Left lung (tissue), 4 donors: ENCODE measurements at regions not wholly inside any gene's neighbourhood (a gene's known extent, or its start where the extent isn't known, plus 50 kb on each side); places are given as distances from the start of the nearest gene placed in this dataset.
A peak's percentile ranks its signal among the peaks of the same experiment; 100 is the strongest.

Experiments
- ATAC-seq: fragments of 200-7000 bp; cut with Tn5 transposase; one replicate; pipeline ENCODE4 v1.9.1; 2020; ENCODE audit warnings: moderate library complexity
- DNase-seq, 4 donors: peaks; one replicate each; pipeline ENCODE4 v3.0.0-alpha.2; 2013 to 2020
- H3K27ac ChIP-seq, 2 donors: fragments of 200-600 bp; sonication (generic) in 1 of 2; one replicate each; pipeline versions ENCODE4 v1.5.0 to v1.8.0; 2020 to 2021
- H3K27me3 ChIP-seq, 2 donors: fragments of 200-600 bp; sonication (generic) in 1 of 2; one replicate each; pipeline versions ENCODE4 v1.5.0 to v1.8.0; 2020 to 2021
- H3K36me3 ChIP-seq, 2 donors: fragments of 200-600 bp; sonication (generic) in 1 of 2; one replicate each; pipeline versions ENCODE4 v1.5.0 to v1.8.0; 2020 to 2021
- H3K4me1 ChIP-seq, 2 donors: fragments of 200-600 bp; one replicate each; pipeline ENCODE4 v1.8.0; 2021
- H3K4me3 ChIP-seq, 2 donors: fragments of 200-600 bp; sonication (generic) in 1 of 2; one replicate each; pipeline versions ENCODE4 v1.5.0 to v1.8.0; 2020 to 2021; ENCODE audit warnings: mild to moderate bottlenecking in 1 of 2
- H3K9me3 ChIP-seq, 2 donors: fragments of 200-600 bp; sonication (generic) in 1 of 2; one replicate each; pipeline versions ENCODE4 v1.5.0 to v1.8.0; 2020 to 2021
- intact Hi-C, 2 donors: fragments of 100-400 bp; cut with DNase I; formaldehyde crosslinking; loops; one replicate each; pipeline versions ENCODE4 v1.11.2 to v1.14.2; 2022
- TF ChIP-seq, protein P1 (sequence below), 2 donors: fragments of 200-600 bp; sonication (generic) in 1 of 2; IDR thresholded peaks; one replicate each; pipeline versions ENCODE4 v1.5.0 to v1.8.0; 2021; ENCODE audit warnings: antibody characterized with exemption in 2 of 2
- donor health status: DM: no; HTN: yes; CAD: no.
- donor health status: DM: no; HTN: no; CAD: no.

GRCh38 chr3:30549600-30549999 lies 56.8 kb upstream of the TGFBR2 start:
- intact Hi-C loops, result no loop called here
- Histone ChIP-seq H3K4me1 (no peaks in the 10 kb centered on the region), H3K9me3 (no peaks in the 10 kb centered on the region), H3K27me3 (no peaks in the 10 kb centered on the region), H3K4me3 (no peak overlapping the region), H3K36me3 (no peaks in the 10 kb centered on the region), H3K27ac (peak overlapping the region in 1 of 2 donors; percentile 33)
- TF ChIP-seq, protein P1, sequence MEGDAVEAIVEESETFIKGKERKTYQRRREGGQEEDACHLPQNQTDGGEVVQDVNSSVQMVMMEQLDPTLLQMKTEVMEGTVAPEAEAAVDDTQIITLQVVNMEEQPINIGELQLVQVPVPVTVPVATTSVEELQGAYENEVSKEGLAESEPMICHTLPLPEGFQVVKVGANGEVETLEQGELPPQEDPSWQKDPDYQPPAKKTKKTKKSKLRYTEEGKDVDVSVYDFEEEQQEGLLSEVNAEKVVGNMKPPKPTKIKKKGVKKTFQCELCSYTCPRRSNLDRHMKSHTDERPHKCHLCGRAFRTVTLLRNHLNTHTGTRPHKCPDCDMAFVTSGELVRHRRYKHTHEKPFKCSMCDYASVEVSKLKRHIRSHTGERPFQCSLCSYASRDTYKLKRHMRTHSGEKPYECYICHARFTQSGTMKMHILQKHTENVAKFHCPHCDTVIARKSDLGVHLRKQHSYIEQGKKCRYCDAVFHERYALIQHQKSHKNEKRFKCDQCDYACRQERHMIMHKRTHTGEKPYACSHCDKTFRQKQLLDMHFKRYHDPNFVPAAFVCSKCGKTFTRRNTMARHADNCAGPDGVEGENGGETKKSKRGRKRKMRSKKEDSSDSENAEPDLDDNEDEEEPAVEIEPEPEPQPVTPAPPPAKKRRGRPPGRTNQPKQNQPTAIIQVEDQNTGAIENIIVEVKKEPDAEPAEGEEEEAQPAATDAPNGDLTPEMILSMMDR (IDR thresholded peaks at IDR 0.05), result no peak
- DNase-seq, result no peak
- no peak for ATAC-seq

DNA sequence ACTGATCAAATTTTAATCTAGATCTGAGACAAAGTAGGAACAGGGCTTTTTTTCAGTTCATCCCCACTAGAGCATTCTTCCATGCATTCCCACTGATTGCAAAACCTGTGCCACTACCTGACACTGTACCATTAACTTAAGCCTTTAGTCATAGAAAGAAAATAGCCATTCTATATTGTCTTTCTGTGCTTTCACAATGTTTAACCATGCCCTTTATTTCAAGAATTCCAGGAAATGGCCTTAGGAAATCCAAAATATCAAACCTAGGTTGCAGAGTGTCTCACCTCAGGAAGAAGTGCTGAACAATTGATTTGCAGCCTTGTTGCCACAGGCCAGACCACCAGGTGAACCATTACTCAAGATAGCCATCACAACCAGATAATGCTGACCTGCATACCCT lies 56.2 kb upstream of the TGFBR2 start:
- peak overlapping the region in 1 of 2 donors; percentile 33 for H3K27ac ChIP-seq
- intact Hi-C loops, result no loop called here
- no peaks in the 10 kb centered on the region for H3K27me3 ChIP-seq
- H3K4me3 ChIP-seq, result no peak overlapping the region
- TF ChIP-seq, protein P1 (IDR thresholded peaks at IDR 0.05), result no peak
- ATAC-seq (no peak), DNase-seq (no peak)
- H3K4me1 ChIP-seq, result no peaks in the 10 kb centered on the region
- H3K36me3 ChIP-seq, result no peaks in the 10 kb centered on the region
- no peaks in the 10 kb centered on the region for H3K9me3 ChIP-seq

- Histone ChIP-seq H3K4me1 (no peaks in the 10 kb centered on the region), H3K36me3 (no peaks in the 10 kb centered on the region), H3K27me3 (no peaks in the 10 kb centered on the region), H3K27ac (no peak overlapping the region), H3K4me3 (no peak overlapping the region), H3K9me3 (no peaks in the 10 kb centered on the region)
- intact Hi-C loops, result no loop called here
- DNase-seq, result no peak
- ATAC-seq, result no peak
- TF ChIP-seq, protein P1 (IDR thresholded peaks at IDR 0.05), result no peak
These were observed 55.1 kb upstream of the TGFBR2 start for GRCh38 chr3:30551266-30551665.

- intact Hi-C loops, result no loop called here
- TF ChIP-seq, protein P1 (IDR thresholded peaks at IDR 0.05), result no peak
- DNase-seq (no peak), ATAC-seq (no peak)
- no peaks in the 10 kb centered on the region for H3K9me3 ChIP-seq
- no peaks in the 10 kb centered on the region for H3K36me3 ChIP-seq
- no peaks in the 10 kb centered on the region for H3K4me1 ChIP-seq
- no peak overlapping the region for H3K27ac ChIP-seq
- no peak overlapping the region for H3K4me3 ChIP-seq
- H3K27me3 ChIP-seq, result no peaks in the 10 kb centered on the region
These were observed 54.5 kb upstream of the TGFBR2 start for GRCh38 chr3:30551927-30552326.

- no peaks in the 10 kb centered on the region for H3K4me1 ChIP-seq
- H3K27me3 ChIP-seq, result no peaks in the 10 kb centered on the region
- intact Hi-C loops, result no loop called here
- DNase-seq (no peak), ATAC-seq (no peak)
- no peak overlapping the region for H3K27ac ChIP-seq
- H3K4me3 ChIP-seq, result no peak overlapping the region
- TF ChIP-seq, protein P1 (IDR thresholded peaks at IDR 0.05), result no peak
- no peaks in the 10 kb centered on the region for H3K36me3 ChIP-seq
- no peaks in the 10 kb centered on the region for H3K9me3 ChIP-seq
These were observed 52.6 kb upstream of the TGFBR2 start for GRCh38 chr3:30553641-30554316.
